ENCODE measurements at regions not wholly inside any gene's neighbourhood (a gene's known extent, or its start where the extent isn't known, plus 50 kb on each side); places are given as distances from the start of the nearest gene placed in this dataset.

DNA sequence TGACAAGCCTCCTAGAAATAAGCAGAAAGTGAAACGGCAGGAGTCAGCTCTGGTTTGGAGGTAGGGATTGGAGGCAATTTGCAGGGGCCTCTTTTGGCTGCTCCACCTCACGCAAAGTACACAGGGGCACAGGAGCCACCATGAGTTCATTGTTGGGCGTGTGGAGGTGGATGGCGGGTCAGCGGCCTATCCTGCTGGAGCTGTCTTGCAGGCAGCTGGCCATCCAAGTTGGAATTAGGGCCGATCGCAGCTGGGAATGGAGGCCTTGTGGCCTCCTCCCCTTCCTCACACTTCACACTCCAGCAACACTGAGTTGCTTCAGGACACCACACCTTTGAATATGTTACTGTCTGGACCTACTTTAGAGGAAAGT is 171.5 kb downstream of the MYCN start:
- TF ChIP-seq BHLHE40 (IDR thresholded peaks at IDR 0.05; ENCODE audit: low read depth, low read length), result no peak
- TF ChIP-seq MXI1 (IDR thresholded peaks at IDR 0.05; ENCODE audit: borderline replicate concordance, low read depth, low read length), result no peak
- no peak for TF ChIP-seq SMC3 (IDR thresholded peaks at IDR 0.05; ENCODE audit: low read depth, low read length)
- TF ChIP-seq RFX5 (IDR thresholded peaks at IDR 0.05; ENCODE audit: low read depth, low read length), result no peak
- no peak for TF ChIP-seq POLR2A (IDR thresholded peaks at IDR 0.05; ENCODE audit: low read depth, low read length)
- TF ChIP-seq, protein P1, sequence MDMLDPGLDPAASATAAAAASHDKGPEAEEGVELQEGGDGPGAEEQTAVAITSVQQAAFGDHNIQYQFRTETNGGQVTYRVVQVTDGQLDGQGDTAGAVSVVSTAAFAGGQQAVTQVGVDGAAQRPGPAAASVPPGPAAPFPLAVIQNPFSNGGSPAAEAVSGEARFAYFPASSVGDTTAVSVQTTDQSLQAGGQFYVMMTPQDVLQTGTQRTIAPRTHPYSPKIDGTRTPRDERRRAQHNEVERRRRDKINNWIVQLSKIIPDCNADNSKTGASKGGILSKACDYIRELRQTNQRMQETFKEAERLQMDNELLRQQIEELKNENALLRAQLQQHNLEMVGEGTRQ (IDR thresholded peaks at IDR 0.05; ENCODE audit: low read depth, low read length), result no peak
- TF ChIP-seq, protein P2, sequence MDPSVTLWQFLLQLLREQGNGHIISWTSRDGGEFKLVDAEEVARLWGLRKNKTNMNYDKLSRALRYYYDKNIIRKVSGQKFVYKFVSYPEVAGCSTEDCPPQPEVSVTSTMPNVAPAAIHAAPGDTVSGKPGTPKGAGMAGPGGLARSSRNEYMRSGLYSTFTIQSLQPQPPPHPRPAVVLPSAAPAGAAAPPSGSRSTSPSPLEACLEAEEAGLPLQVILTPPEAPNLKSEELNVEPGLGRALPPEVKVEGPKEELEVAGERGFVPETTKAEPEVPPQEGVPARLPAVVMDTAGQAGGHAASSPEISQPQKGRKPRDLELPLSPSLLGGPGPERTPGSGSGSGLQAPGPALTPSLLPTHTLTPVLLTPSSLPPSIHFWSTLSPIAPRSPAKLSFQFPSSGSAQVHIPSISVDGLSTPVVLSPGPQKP (IDR thresholded peaks at IDR 0.05; ENCODE audit: borderline replicate concordance, low read depth, low read length), result no peak
- TF ChIP-seq, protein P3, sequence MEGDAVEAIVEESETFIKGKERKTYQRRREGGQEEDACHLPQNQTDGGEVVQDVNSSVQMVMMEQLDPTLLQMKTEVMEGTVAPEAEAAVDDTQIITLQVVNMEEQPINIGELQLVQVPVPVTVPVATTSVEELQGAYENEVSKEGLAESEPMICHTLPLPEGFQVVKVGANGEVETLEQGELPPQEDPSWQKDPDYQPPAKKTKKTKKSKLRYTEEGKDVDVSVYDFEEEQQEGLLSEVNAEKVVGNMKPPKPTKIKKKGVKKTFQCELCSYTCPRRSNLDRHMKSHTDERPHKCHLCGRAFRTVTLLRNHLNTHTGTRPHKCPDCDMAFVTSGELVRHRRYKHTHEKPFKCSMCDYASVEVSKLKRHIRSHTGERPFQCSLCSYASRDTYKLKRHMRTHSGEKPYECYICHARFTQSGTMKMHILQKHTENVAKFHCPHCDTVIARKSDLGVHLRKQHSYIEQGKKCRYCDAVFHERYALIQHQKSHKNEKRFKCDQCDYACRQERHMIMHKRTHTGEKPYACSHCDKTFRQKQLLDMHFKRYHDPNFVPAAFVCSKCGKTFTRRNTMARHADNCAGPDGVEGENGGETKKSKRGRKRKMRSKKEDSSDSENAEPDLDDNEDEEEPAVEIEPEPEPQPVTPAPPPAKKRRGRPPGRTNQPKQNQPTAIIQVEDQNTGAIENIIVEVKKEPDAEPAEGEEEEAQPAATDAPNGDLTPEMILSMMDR (conservative IDR thresholded peaks at IDR 0.05; ENCODE audit: low read depth, low read length), result no peak
- TF ChIP-seq MAFK (IDR thresholded peaks at IDR 0.05; ENCODE audit: low read depth, low read length), result no peak
- TF ChIP-seq MAZ (IDR thresholded peaks at IDR 0.05; ENCODE audit: borderline replicate concordance, low read depth, low read length), result no peak
- TF ChIP-seq NFE2L2 (IDR thresholded peaks at IDR 0.05; ENCODE audit: low read depth, low read length), result no peak
- no peak for TF ChIP-seq CEBPB (IDR thresholded peaks at IDR 0.05; ENCODE audit: low read depth, low read length)
- no peak for TF ChIP-seq FOS (IDR thresholded peaks at IDR 0.05; ENCODE audit: low read depth, low read length)
- Histone ChIP-seq H3K4me1 (ENCODE audit: control insufficient read depth, insufficient read depth, low read length) (no peaks in the 10 kb centered on the region), H3K9ac (ENCODE audit: low read depth, low read length) (no peak overlapping the region), H2BK20ac (ENCODE audit: low read depth, low read length) (no peak overlapping the region), H2BK120ac (ENCODE audit: low read depth, low read length) (no peak overlapping the region), H3K23ac (ENCODE audit: low read depth, low read length) (no peak overlapping the region), H4K5ac (ENCODE audit: low read depth, low read length) (no peak overlapping the region), H3K27me3 (ENCODE audit: control insufficient read depth, insufficient read depth, low read length) (no peaks in the 10 kb centered on the region), H3K9me1 (ENCODE audit: insufficient read depth, low read length) (no peaks in the 10 kb centered on the region), H2BK5ac (ENCODE audit: low read depth, low read length, poor library complexity, severe bottlenecking) (no peak overlapping the region), H2AK5ac (ENCODE audit: low read depth, low read length) (no peak overlapping the region), H3K14ac (replicated peaks; ENCODE audit: low read depth, low read length) (no peak overlapping the region), H2AFZ (replicated peaks; ENCODE audit: low read length, poor library complexity) (no peak overlapping the region), H3K79me1 (ENCODE audit: low read depth in 1 of 2, low read length in 2 of 2) (no peaks in the 10 kb centered on the region), H4K8ac (ENCODE audit: low read depth in 2 of 2, low read length in 2 of 2) (no peak overlapping the region), H4K91ac (ENCODE audit: insufficient read depth, low read depth, low read length) (no peak overlapping the region), H3K27ac (ENCODE audit: insufficient read depth, low read length) (no peak overlapping the region), H3K4me2 (ENCODE audit: low read depth, low read length) (no peak overlapping the region), H3K9me3 (ENCODE audit: control insufficient read depth, insufficient read depth, low read length) (peaks cover 29% of the 10 kb centered on the region), H3K18ac (ENCODE audit: low read depth, low read length) (no peak overlapping the region), H3K56ac (ENCODE audit: extremely low read depth, insufficient read depth, low read length) (no peak overlapping the region), H3K4me3 (ENCODE audit: insufficient read depth, low read depth, low read length) (no peak overlapping the region), H3K36me3 (ENCODE audit: control insufficient read depth, insufficient read depth, low read length) (no peaks in the 10 kb centered on the region), H3K4ac (ENCODE audit: low read depth, low read length) (no peak overlapping the region), H4K20me1 (ENCODE audit: insufficient read depth, low read length) (no peaks in the 10 kb centered on the region), H2BK15ac (ENCODE audit: low read depth, low read length) (no peak overlapping the region), H2AK9ac (replicated peaks; ENCODE audit: low read depth, low read length, poor library complexity) (no peak overlapping the region)
- ChIA-PET CTCF (no interaction called here), POLR2A (ENCODE audit: unreplicated experiment) (no interaction called here)
- no peak for DNase-seq
- no CpG with 5 or more reads among the region's 7 CpGs for WGBS, 2 experiments (ENCODE audit: extremely low coverage in 2 of 2, insufficient read length in 1 of 2)
- BruUV-seq (replicated peaks), result no TSS peak
- dilution Hi-C loops (cut with HindIII; ENCODE audit: low sequenced_read_pairs, unreplicated experiment) (no loop called here), intact Hi-C loops (cut with micrococcal nuclease) (no loop called here), in situ Hi-C loops (cut with MboI; ENCODE audit: low sequenced_read_pairs) (no loop called here)
- ATAC-seq (ENCODE audit: low read depth), result no peak

All from IMR-90 (cell line).